ENCODE measurements at regions not wholly inside any gene's neighbourhood (a gene's known extent, or its start where the extent isn't known, plus 50 kb on each side); places are given as distances from the start of the nearest gene placed in this dataset.

GRCh38 chr17:79509490-79509889 lies 101.4 kb downstream of the RBFOX3 start:
- no peaks in the 10 kb centered on the region for H3K4me1 ChIP-seq (replicated peaks)
- H3K9me3 ChIP-seq (replicated peaks) = peaks cover 10% of the 10 kb centered on the region

GRCh38 chr17:79509008-79509407 lies 101.8 kb downstream of the RBFOX3 start:
- Histone ChIP-seq H3K4me3 (no peak overlapping the region), H3K9me3 (replicated peaks) (peaks cover 9% of the 10 kb centered on the region), H3K4me1 (replicated peaks) (no peaks in the 10 kb centered on the region), H3K36me3 (no peaks in the 10 kb centered on the region), H3K27ac (no peak overlapping the region), H3K27me3 (replicated peaks) (peaks cover 52% of the 10 kb centered on the region)
- DNase-seq (ENCODE audit: low read depth in 1 of 2, low spot score in 2 of 2) = no peak

More at GRCh38 chr17:79509490-79509889, 101.4 kb downstream of the RBFOX3 start:
- Histone ChIP-seq H3K36me3 (no peaks in the 10 kb centered on the region), H3K4me3 (no peak overlapping the region), H3K27me3 (replicated peaks) (peaks cover 52% of the 10 kb centered on the region), H3K27ac (no peak overlapping the region)
- DNase-seq (ENCODE audit: low read depth in 1 of 2, low spot score in 2 of 2) = no peak

- H3K4me1 ChIP-seq (replicated peaks) = no peaks in the 10 kb centered on the region
- DNase-seq (ENCODE audit: low read depth in 1 of 2, low spot score in 2 of 2) = no peak
- H3K36me3 ChIP-seq = no peaks in the 10 kb centered on the region
- peaks cover 59% of the 10 kb centered on the region for H3K27me3 ChIP-seq (replicated peaks)
- no peak overlapping the region for H3K27ac ChIP-seq
- peaks cover 2% of the 10 kb centered on the region for H3K9me3 ChIP-seq (replicated peaks)
- no peak overlapping the region for H3K4me3 ChIP-seq
Observed at GRCh38 chr17:79508291-79508716, 102.5 kb downstream of the RBFOX3 start.

GRCh38 chr17:79506955-79507354 lies 103.9 kb downstream of the RBFOX3 start:
- H3K27me3 ChIP-seq (replicated peaks) = peaks cover 73% of the 10 kb centered on the region
- H3K36me3 ChIP-seq = no peaks in the 10 kb centered on the region
- H3K27ac ChIP-seq = no peak overlapping the region
- H3K4me1 ChIP-seq (replicated peaks) = no peaks in the 10 kb centered on the region
- no peak for DNase-seq (ENCODE audit: low read depth in 1 of 2, low spot score in 2 of 2)
- no peak overlapping the region for H3K4me3 ChIP-seq
- H3K9me3 ChIP-seq (replicated peaks) = no peaks in the 10 kb centered on the region

GRCh38 chr17:79506150-79506870 lies 104.5 kb downstream of the RBFOX3 start:
- Histone ChIP-seq H3K9me3 (replicated peaks) (no peaks in the 10 kb centered on the region), H3K27me3 (replicated peaks) (peaks cover 78% of the 10 kb centered on the region), H3K27ac (no peak overlapping the region), H3K4me3 (no peak overlapping the region), H3K4me1 (replicated peaks) (no peaks in the 10 kb centered on the region), H3K36me3 (no peaks in the 10 kb centered on the region)
- DNase-seq (ENCODE audit: low read depth in 1 of 2, low spot score in 2 of 2) = no peak

GRCh38 chr17:79505199-79505598 lies 105.7 kb downstream of the RBFOX3 start:
- Histone ChIP-seq H3K4me1 (replicated peaks) (no peaks in the 10 kb centered on the region), H3K27ac (no peak overlapping the region), H3K9me3 (replicated peaks) (no peaks in the 10 kb centered on the region), H3K27me3 (replicated peaks) (peaks cover 89% of the 10 kb centered on the region), H3K36me3 (no peaks in the 10 kb centered on the region), H3K4me3 (no peak overlapping the region)
- DNase-seq (ENCODE audit: low read depth in 1 of 2, low spot score in 2 of 2) = no peak

GRCh38 chr17:79504181-79504605 lies 106.7 kb downstream of the RBFOX3 start:
- H3K9me3 ChIP-seq (replicated peaks) = no peaks in the 10 kb centered on the region
- no peak overlapping the region for H3K4me3 ChIP-seq
- H3K27me3 ChIP-seq (replicated peaks) = peaks cover 85% of the 10 kb centered on the region
- H3K4me1 ChIP-seq (replicated peaks) = no peaks in the 10 kb centered on the region
- H3K27ac ChIP-seq = no peak overlapping the region
- no peaks in the 10 kb centered on the region for H3K36me3 ChIP-seq
- no peak for DNase-seq (ENCODE audit: low read depth in 1 of 2, low spot score in 2 of 2)

- DNase-seq (ENCODE audit: low read depth in 1 of 2, low spot score in 2 of 2) = no peak
- Histone ChIP-seq H3K36me3 (no peaks in the 10 kb centered on the region), H3K4me3 (no peak overlapping the region), H3K27ac (no peak overlapping the region), H3K9me3 (replicated peaks) (no peaks in the 10 kb centered on the region), H3K4me1 (replicated peaks) (no peaks in the 10 kb centered on the region), H3K27me3 (replicated peaks) (peaks cover 78% of the 10 kb centered on the region)
Observed at GRCh38 chr17:79503126-79503839, 107.6 kb downstream of the RBFOX3 start.

GRCh38 chr17:79501910-79502309 lies 108.9 kb downstream of the RBFOX3 start:
- Histone ChIP-seq H3K4me3 (no peak overlapping the region), H3K27me3 (replicated peaks) (peaks cover 64% of the 10 kb centered on the region), H3K9me3 (replicated peaks) (no peaks in the 10 kb centered on the region), H3K36me3 (no peaks in the 10 kb centered on the region), H3K27ac (no peak overlapping the region), H3K4me1 (replicated peaks) (no peaks in the 10 kb centered on the region)
- no peak for DNase-seq (ENCODE audit: low read depth in 1 of 2, low spot score in 2 of 2)

GRCh38 chr17:79500745-79501618 lies 109.9 kb downstream of the RBFOX3 start:
- Histone ChIP-seq H3K27ac (no peak overlapping the region), H3K9me3 (replicated peaks) (no peaks in the 10 kb centered on the region), H3K4me1 (replicated peaks) (no peaks in the 10 kb centered on the region), H3K4me3 (no peak overlapping the region), H3K27me3 (replicated peaks) (peaks cover 55% of the 10 kb centered on the region), H3K36me3 (no peaks in the 10 kb centered on the region)
- no peak for DNase-seq (ENCODE audit: low read depth in 1 of 2, low spot score in 2 of 2)

- no peak for DNase-seq (ENCODE audit: low read depth in 1 of 2, low spot score in 2 of 2)
- H3K4me1 ChIP-seq (replicated peaks) = no peaks in the 10 kb centered on the region
- H3K36me3 ChIP-seq = no peaks in the 10 kb centered on the region
- no peaks in the 10 kb centered on the region for H3K9me3 ChIP-seq (replicated peaks)
- no peak overlapping the region for H3K4me3 ChIP-seq
- peaks cover 35% of the 10 kb centered on the region for H3K27me3 ChIP-seq (replicated peaks)
- no peak overlapping the region for H3K27ac ChIP-seq
Observed at GRCh38 chr17:79498854-79499253, 112.0 kb downstream of the RBFOX3 start.

GRCh38 chr17:79497777-79498348 lies 113.0 kb downstream of the RBFOX3 start:
- Histone ChIP-seq H3K27me3 (replicated peaks) (peaks cover 30% of the 10 kb centered on the region), H3K4me1 (replicated peaks) (no peaks in the 10 kb centered on the region), H3K4me3 (no peak overlapping the region), H3K36me3 (no peaks in the 10 kb centered on the region), H3K27ac (no peak overlapping the region), H3K9me3 (replicated peaks) (no peaks in the 10 kb centered on the region)
- DNase-seq (ENCODE audit: low read depth in 1 of 2, low spot score in 2 of 2) = no peak

- DNase-seq (ENCODE audit: low read depth in 1 of 2, low spot score in 2 of 2) = no peak
- Histone ChIP-seq H3K9me3 (replicated peaks) (no peaks in the 10 kb centered on the region), H3K4me3 (no peak overlapping the region), H3K4me1 (replicated peaks) (no peaks in the 10 kb centered on the region), H3K36me3 (no peaks in the 10 kb centered on the region), H3K27me3 (replicated peaks) (peaks cover 23% of the 10 kb centered on the region), H3K27ac (no peak overlapping the region)
Observed at GRCh38 chr17:79496422-79497005, 114.3 kb downstream of the RBFOX3 start.

Data from SJSA1 (cell line).